Epidermal melanocyte (primary cell): ENCODE measurements at regions not wholly inside any gene's neighbourhood (a gene's known extent, or its start where the extent isn't known, plus 50 kb on each side); places are given as distances from the start of the nearest gene placed in this dataset.

Source experiments
- DNase-seq: peaks from one replicate; pipeline ENCODE4 v3.0.0; 2011; ENCODE audit warnings: low spot score; ENCODE audit not compliant: insufficient read length

- no peak for DNase-seq
These were observed 560.7 kb upstream of the NOX3 start for GRCh38 chr6:156016186-156016976.

DNA sequence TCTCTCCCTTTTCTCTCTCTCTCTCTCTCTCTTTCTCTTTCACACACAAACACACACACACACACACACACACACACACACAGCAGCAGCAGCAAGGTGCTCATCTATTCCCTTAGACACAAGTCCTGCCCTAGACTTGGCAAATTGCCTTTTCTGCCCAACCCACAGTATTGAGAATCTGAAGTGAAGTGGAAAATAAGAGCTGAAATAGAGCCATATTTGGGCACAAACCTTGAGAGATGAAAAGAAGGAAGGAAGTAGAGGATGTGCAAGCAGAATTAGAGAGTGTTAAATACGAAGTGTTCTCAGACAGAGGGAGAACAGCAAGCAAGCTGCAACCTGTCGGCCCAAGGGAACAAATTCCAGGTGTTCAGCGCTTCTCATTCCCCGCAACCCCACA, 557.5 kb upstream of the NOX3 start:
- DNase-seq: no peak

- DNase-seq: no peak
These were observed 554.0 kb upstream of the NOX3 start for GRCh38 chr6:156009656-156010055.

- no peak for DNase-seq
These were observed 549.2 kb upstream of the NOX3 start for GRCh38 chr6:156004796-156005195.

GRCh38 chr6:155996151-155996550, 540.5 kb upstream of the NOX3 start:
- no peak for DNase-seq

- DNase-seq: no peak
These were observed 539.6 kb upstream of the NOX3 start for GRCh38 chr6:155995281-155995680.

DNA sequence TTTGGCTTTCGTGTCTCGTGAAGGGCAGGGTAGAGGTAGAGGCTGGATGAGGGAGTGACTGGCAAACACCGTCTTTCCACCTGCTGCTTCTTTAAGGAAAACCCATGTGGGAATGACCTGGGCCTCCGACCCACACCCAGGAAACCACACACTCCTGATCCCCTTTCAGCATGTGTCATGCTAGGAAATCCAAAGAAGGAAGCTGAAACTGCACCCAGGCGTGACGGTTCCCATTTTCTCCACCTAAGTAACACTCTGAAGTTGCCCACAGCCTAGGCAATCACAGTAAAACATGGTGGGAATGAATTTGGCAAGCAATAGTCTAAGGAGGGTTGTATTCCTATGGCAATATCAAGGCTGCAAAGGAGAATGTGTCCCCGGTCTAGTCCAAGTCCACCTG, 538.4 kb upstream of the NOX3 start:
- no peak for DNase-seq

DNA sequence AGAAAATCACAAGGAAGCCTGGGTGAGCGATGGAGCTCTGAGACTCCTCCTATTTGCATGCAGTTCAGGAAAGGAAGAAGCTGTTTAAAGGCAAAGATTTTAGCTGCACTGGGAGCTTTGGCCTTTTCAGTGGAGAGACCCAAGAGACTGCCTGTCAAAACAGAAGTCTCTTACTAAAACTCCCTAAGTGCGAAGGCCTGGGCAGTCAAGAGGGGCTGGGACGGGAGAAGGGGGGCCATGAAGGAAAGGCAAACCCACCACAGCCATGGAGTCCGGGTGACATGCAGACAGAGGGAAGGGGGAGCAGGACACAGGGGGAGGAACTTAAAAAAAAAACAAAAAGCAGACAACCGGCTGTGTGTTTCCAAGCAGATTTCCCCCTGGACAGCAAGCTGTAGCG, 537.6 kb upstream of the NOX3 start:
- DNase-seq: no peak

- DNase-seq: no peak
These were observed 530.1 kb upstream of the NOX3 start for GRCh38 chr6:155985660-155986138.

GRCh38 chr6:155980768-155981079, 525.1 kb upstream of the NOX3 start:
- DNase-seq: no peak

GRCh38 chr6:155980014-155980767, 524.6 kb upstream of the NOX3 start:
- no peak for DNase-seq

GRCh38 chr6:155975506-155975905, 519.9 kb upstream of the NOX3 start:
- DNase-seq: no peak

- DNase-seq: no peak
These were observed 519.2 kb upstream of the NOX3 start for GRCh38 chr6:155974811-155975323.

DNA sequence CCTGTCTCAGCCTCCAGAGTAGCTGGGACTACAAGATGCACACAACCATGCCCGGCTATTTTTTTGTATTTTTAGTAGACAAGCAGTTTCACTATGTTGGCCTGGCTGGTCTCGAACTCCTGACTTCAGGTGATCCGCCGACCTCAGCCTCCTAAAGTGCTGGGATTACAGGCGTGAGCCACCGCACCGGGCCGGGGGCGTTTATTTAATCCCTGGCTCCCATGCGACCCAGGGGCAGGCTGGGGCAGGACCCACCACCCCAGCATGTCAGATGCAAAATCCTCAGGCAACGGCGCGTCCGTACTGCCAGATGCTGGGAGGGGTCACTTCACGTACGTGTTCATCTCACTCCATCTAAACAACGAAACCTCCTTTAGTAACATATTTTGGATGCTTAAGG, 518.7 kb upstream of the NOX3 start:
- DNase-seq: no peak

GRCh38 chr6:155970876-155971708, 515.5 kb upstream of the NOX3 start:
- DNase-seq: no peak

- DNase-seq: no peak
These were observed 514.8 kb upstream of the NOX3 start for GRCh38 chr6:155970472-155970871.

DNA sequence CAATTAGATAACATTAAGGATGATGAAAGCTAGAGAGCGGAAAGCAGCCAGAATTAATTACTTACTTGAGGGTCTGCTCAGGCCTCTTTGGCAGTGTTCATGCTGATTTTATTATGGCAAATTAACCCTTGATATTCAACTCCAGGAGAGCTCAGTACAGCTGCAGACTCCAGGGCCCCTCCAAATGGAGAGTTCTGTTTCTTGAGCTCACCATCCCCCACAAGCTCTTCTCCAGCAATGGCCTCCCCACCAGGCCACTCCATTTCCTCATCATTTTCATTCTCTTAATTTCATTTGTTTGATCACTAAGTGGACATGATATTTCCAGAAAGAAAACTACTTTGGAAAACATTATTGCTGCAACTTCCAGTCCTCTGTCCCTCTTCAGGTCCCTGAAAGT, 513.3 kb upstream of the NOX3 start:
- DNase-seq: no peak

GRCh38 chr6:155967322-155967721, 511.7 kb upstream of the NOX3 start:
- DNase-seq: no peak

DNA sequence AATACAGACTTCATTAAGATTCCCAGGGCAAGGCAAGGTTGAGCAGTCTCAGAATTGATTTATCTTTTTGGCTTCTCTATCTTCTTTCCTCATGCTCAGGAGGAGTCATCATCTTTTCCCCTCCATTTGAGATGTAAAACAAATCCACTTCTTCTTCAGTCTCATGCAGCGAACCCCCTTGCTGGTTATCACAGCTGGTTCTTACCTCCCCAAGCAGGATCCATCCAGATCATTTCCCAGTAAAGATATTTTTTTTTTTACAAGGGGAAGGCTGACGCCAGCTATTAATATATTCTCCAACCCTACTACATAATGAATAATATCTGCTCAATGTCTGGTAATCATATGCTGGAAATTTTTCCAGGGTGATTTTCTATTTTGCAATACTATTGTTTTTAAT, 508.9 kb upstream of the NOX3 start:
- DNase-seq: no peak

- DNase-seq: no peak
These were observed 506.6 kb upstream of the NOX3 start for GRCh38 chr6:155962276-155962675.

DNA sequence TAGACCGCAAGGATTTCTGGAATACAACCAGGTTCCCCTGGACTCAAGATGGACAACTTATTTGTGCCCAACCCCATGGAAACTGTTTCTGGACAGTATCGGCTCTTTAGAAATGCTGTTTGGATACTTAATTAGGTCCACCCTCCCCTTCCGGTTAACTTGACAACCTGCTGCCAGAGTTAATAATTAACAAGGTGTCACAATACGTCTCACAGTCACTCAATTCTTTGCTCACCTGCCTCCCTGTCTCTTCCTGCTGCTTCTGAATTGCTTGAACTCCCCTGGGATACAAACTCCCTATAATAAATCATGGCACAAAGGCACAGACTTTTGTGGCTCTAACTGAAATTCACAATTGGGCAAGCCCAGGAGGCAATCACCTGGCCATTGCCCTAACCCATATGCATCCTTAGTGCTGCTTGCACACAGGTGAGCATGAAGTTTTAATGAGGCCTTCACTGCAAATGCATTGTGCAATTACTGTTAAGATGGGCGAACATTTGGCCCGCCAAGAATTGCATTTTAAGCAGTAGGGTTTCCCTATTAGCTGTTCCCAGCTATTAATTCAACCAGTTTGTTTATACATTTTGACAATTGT, 504.4 kb upstream of the NOX3 start:
- no peak for DNase-seq
